KOPT-K1 (cell line): ENCODE measurements at regions not wholly inside any gene's neighbourhood (a gene's known extent, or its start where the extent isn't known, plus 50 kb on each side); places are given as distances from the start of the nearest gene placed in this dataset.
"Not testable (repeated sequence)": the region's sequence is repeated elsewhere in the genome, so short reads cannot be mapped to it uniquely, and the experiment has no call there.

Experiments
- H3K27ac ChIP-seq: fragments of 200-600 bp; sonication (generic); 2 replicates; pipeline ENCODE4 v1.5.1; 2016; ENCODE audit warnings: antibody characterized with exemption, mild to moderate bottlenecking, low read depth, low read length; ENCODE audit not compliant: poor library complexity, severe bottlenecking
- H3K36me3 ChIP-seq: fragments of 200-600 bp; sonication (generic); 2 replicates; pipeline ENCODE4 v1.5.1; 2017; ENCODE audit warnings: antibody characterized with exemption, mild to moderate bottlenecking, low read length, moderate library complexity; ENCODE audit not compliant: insufficient read depth
- H3K9me3 ChIP-seq: fragments of 200-600 bp; sonication (generic); 2 replicates; pipeline ENCODE4 v1.5.1; 2017; ENCODE audit warnings: antibody characterized with exemption, low read length, mild to moderate bottlenecking; ENCODE audit not compliant: insufficient read depth, poor library complexity, severe bottlenecking

DNA sequence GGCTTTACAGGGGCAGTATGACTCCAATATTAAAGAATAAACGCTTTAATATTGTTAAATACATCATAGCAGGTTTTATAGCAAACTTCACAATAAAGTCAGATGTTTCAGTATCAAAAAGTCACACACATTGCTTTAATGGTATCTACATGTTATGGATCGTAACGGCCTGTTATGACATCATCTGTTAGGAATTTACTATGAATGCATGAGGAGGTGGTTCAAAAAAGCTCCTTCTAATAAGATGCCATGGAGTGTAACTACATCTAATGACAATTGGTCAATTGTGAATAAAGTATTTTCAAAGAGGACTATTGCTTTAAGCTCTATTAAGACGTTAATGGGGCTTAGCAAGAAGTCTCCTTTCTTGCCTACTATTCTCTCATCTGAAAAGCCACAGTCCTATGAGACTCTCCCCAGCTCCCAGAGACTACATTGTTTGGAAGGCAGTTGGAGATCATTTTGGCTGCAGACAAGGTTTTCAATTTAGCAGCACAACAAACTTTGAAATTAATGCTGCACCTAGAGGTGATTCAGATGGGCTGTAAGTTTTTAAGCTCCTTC is 300.7 kb upstream of the MEIS1 start:
- Histone ChIP-seq H3K9me3 (no peaks in the 10 kb centered on the region), H3K36me3 (no peaks in the 10 kb centered on the region)

GRCh38 chr2:66127656-66128055 is 307.3 kb upstream of the MEIS1 start:
- Histone ChIP-seq H3K27ac (no peak overlapping the region), H3K9me3 (no peaks in the 10 kb centered on the region), H3K36me3 (no peaks in the 10 kb centered on the region)

More for the DNA sequence above, 300.7 kb upstream of the MEIS1 start:
- no peak overlapping the region for H3K27ac ChIP-seq

DNA sequence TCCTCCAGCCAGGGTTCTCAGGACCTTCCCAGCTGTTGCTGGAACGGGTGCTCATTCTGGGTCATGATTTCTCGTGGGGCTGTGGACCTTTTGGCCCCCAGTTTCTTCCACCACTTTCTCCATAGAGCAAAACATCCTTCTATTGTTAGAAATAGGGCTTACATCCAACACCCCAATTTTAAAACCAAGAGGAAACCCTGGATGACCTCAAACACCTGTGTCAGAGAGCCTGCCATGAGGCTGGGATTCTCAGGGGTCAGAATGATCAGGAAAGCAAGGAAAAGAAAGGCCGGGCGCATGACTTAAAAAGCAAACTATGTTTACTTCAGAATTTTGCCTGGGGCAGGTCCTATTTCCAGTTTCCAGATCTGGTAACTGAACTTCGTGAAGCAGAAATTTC is 307.9 kb upstream of the MEIS1 start:
- Histone ChIP-seq H3K9me3 (no peaks in the 10 kb centered on the region), H3K36me3 (no peaks in the 10 kb centered on the region), H3K27ac (no peak overlapping the region)

- no peaks in the 10 kb centered on the region for H3K9me3 ChIP-seq
- H3K36me3 ChIP-seq, result no peaks in the 10 kb centered on the region
- no peak overlapping the region for H3K27ac ChIP-seq
Observed at GRCh38 chr2:66125951-66126350, 309.0 kb upstream of the MEIS1 start.

GRCh38 chr2:66122516-66122915 is 312.4 kb upstream of the MEIS1 start:
- H3K27ac ChIP-seq, result no peak overlapping the region
- no peaks in the 10 kb centered on the region for H3K36me3 ChIP-seq
- H3K9me3 ChIP-seq, result no peaks in the 10 kb centered on the region

DNA sequence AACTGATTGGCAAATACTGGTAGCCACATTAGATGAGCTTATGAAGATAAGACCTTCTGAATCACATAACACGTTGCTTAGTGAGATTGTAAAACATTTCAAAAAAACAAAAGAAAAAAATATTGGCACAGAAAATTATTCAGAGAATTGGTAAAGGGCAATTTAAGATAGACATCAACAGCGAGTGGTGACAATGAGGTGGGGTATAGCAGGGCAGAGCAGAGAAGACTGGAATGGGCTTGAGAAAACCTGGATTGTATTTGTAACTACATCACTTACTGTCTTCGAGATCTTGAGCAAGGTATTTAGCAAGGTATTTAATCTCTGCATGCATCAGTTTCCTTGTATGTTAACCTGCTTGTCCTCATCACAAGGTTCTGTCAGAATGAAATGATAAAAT is 313.0 kb upstream of the MEIS1 start:
- no peak overlapping the region for H3K27ac ChIP-seq
- H3K9me3 ChIP-seq, result no peaks in the 10 kb centered on the region
- no peaks in the 10 kb centered on the region for H3K36me3 ChIP-seq

DNA sequence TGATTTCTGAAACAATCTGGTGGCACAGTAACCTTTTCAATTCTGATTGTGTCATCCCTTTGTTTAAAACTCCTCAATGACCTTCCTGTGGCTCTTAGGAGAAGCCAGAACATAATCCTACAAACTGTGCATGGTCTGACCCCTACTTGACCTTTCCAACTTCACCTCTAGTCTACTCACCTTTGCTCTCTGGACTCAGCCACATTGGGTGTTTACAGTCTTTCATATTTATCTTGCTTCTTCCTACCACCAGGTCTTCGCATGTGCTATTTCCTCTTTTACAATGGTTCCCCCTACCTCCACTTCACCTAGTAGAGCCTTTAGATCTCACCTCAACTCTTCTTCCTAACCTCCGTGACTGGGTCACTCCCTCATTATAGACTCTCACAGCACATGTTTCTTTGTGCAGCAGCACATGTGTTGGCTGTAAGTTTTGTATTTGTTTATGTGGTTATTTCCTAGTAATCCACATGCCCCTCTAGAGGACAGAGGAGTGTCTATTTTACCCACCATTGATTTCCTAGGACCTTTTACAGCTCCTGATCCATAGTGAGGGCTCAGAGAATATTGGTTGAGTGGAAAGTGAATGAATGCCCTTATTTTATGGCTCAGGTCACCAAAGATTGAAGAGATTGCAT is 320.8 kb upstream of the MEIS1 start:
- Histone ChIP-seq H3K36me3 (no peaks in the 10 kb centered on the region), H3K27ac (no peak overlapping the region), H3K9me3 (no peaks in the 10 kb centered on the region)

GRCh38 chr2:66111706-66112105 is 323.2 kb upstream of the MEIS1 start:
- Histone ChIP-seq H3K27ac (no peak overlapping the region), H3K9me3 (no peaks in the 10 kb centered on the region), H3K36me3 (no peaks in the 10 kb centered on the region)

DNA sequence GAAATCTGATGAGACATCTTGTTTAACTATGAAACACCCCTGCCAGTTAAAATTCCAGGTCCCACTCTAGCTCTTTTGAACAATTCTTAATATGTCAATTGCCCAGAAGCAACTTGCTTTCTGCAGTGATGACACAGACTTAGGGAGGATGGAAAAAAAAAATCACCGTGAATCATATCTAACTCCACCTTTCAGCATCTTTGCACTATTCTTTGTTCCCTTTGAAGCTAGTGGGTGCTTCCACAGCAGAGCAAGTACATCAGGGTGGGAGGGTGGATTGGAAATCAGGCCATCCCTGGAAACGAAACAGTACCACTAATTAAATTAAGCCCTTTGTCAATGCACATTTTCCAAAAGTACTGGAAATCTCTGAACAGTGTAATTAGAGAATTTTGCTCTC is 324.3 kb upstream of the MEIS1 start:
- no peak overlapping the region for H3K27ac ChIP-seq
- no peaks in the 10 kb centered on the region for H3K36me3 ChIP-seq
- no peaks in the 10 kb centered on the region for H3K9me3 ChIP-seq

- Histone ChIP-seq H3K36me3 (no peaks in the 10 kb centered on the region), H3K27ac (no peak overlapping the region), H3K9me3 (no peaks in the 10 kb centered on the region)
Observed at GRCh38 chr2:66110086-66110485, 324.8 kb upstream of the MEIS1 start.

DNA sequence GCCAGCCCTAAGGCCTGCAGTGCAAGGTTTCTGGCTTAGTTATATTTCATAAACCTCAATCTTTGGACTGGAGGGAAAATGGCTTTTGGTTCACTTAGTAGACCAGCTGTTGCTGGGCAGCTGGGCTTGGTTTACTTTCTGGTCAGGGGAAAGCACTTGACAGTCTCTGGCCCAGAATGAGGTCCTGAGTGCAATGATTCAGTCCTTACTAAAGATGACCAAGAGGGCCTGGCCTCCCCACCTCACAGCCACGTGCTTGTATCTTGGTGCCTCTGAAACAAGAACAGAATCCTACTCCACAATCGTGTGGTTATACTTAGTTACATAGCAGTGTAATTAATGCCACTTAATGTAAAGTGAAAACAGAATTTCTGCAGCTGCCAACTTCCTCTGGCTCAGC is 325.5 kb upstream of the MEIS1 start:
- H3K27ac ChIP-seq, result no peak overlapping the region
- no peaks in the 10 kb centered on the region for H3K36me3 ChIP-seq
- no peaks in the 10 kb centered on the region for H3K9me3 ChIP-seq

- no peaks in the 10 kb centered on the region for H3K9me3 ChIP-seq
- H3K27ac ChIP-seq, result no peak overlapping the region
- H3K36me3 ChIP-seq, result no peaks in the 10 kb centered on the region
Observed at GRCh38 chr2:66105066-66105753, 329.7 kb upstream of the MEIS1 start.

- Histone ChIP-seq H3K9me3 (no peaks in the 10 kb centered on the region), H3K36me3 (no peaks in the 10 kb centered on the region), H3K27ac (no peak overlapping the region)
Observed at GRCh38 chr2:66103581-66103980, 331.3 kb upstream of the MEIS1 start.

- Histone ChIP-seq H3K27ac (no peak overlapping the region), H3K36me3 (no peaks in the 10 kb centered on the region), H3K9me3 (no peaks in the 10 kb centered on the region)
Observed at GRCh38 chr2:66101206-66101605, 333.7 kb upstream of the MEIS1 start.

DNA sequence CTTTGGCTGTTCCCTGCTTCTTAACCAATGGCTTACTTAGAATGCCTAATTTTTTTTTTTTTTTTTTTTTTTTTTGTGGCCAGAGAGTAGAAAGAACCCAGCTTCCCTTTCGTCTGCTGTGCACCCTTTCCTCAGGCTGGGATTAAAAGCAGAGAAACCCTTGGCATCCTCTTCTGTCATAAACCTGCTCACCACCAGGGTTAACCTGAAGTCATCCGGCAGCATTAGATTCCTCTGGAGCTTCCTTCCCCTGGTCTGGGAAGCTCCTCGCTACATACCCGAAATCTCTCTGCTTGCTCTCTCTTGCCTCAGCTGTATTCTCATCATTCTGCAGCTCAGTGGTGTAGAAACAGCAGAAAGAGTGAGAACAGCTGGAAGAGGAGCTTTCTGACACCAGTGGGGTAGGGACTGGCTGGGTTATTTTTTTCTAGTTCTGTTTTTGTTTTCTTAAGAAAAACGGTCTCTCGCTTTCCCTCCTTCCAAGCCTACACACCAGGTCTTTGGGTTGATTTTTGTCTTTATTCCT is 339.0 kb upstream of the MEIS1 start:
- Histone ChIP-seq H3K27ac (no peak overlapping the region), H3K36me3 (no peaks in the 10 kb centered on the region), H3K9me3 (no peaks in the 10 kb centered on the region)

GRCh38 chr2:66094689-66095088 is 340.2 kb upstream of the MEIS1 start:
- not testable (repeated sequence) for H3K36me3 ChIP-seq, H3K9me3 ChIP-seq, H3K27ac ChIP-seq
